BLaER1 treated with 17β-estradiol and CSF1 and Interleukin-3, amounts not matched to agents 10 nM and 100 nM (cell line): ENCODE measurements at regions not wholly inside any gene's neighbourhood (a gene's known extent, or its start where the extent isn't known, plus 50 kb on each side); places are given as distances from the start of the nearest gene placed in this dataset.

Experiments
- H3K27ac ChIP-seq, 11 experiments: shearing (Covaris generic); formaldehyde crosslinking; 2 replicates each; pipeline ENCODE4 v1.8.1; 2022
- H3K27me3 ChIP-seq, 11 experiments: shearing (Covaris generic); formaldehyde crosslinking; 2 replicates each; pipeline ENCODE4 v1.8.1; 2022
- H3K36me3 ChIP-seq, 11 experiments: shearing (Covaris generic); formaldehyde crosslinking; 2 replicates each; pipeline ENCODE4 v1.8.1; 2022
- H3K4me1 ChIP-seq, 10 experiments: shearing (Covaris generic); formaldehyde crosslinking; 2 replicates each; pipeline ENCODE4 v1.8.1; 2022
- H3K4me2 ChIP-seq, 11 experiments: shearing (Covaris generic); formaldehyde crosslinking; 2 replicates each; pipeline ENCODE4 v1.8.1; 2022
- H3K4me3 ChIP-seq, 10 experiments: shearing (Covaris generic); formaldehyde crosslinking; 2 replicates each; pipeline ENCODE4 v1.8.1; 2022
- H3K9ac ChIP-seq, 11 experiments: shearing (Covaris generic); formaldehyde crosslinking; 2 replicates each; pipeline ENCODE4 v1.8.1; 2022
- H3K9me3 ChIP-seq, 11 experiments: shearing (Covaris generic); formaldehyde crosslinking; replicated peaks in 1 of 11; 2 replicates each; pipeline ENCODE4 v1.8.1; 2022
- H4K20me1 ChIP-seq, 11 experiments: shearing (Covaris generic); formaldehyde crosslinking; 2 replicates each; pipeline ENCODE4 v1.8.1; 2022
- Cebpa-rat ChIP-seq, 11 experiments: shearing (Covaris generic); IDR thresholded peaks; 2 replicates each; pipeline ENCODE4 v1.8.1; 2022

DNA sequence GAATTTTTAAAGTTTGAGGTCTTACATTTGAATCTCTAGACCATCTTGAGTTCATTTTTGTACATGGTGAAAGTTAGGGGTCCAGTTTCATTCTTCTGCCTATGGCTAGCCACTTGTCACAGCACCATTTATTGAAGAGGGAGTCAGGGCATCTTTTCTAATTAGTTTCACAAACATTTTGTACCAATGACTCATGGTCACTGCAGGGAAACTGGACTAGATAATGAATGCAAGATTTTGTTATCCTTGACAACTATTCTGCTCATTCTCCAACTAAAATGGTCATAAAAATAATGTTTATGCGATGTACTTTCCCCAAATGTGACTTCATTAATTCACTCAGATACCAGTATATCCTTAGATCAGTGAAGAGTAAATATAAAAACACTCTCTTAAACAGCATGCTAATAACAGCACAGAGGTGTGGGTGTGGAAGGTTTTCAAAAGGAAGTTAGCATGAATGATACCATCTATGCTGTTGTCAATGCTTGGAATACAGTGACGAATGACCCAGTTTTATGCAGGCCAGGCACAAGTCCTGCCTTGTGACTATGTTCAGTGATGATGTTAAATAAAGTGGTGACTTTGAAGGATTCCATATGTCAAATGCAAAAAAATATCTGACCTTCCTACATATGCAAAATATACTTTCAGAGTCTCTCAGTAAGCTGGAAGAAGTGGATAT, 314.9 kb upstream of the TMCO5A start:
- H3K9ac ChIP-seq: no peak overlapping the region
- H3K9me3 ChIP-seq: no peaks in the 10 kb centered on the region; a peak in 2 of 22 replicates
- H3K4me2 ChIP-seq: no peak overlapping the region
- no peaks in the 10 kb centered on the region for H3K36me3 ChIP-seq
- H4K20me1 ChIP-seq: no peaks in the 10 kb centered on the region
- no peak overlapping the region for H3K27ac ChIP-seq
- H3K4me3 ChIP-seq: no peak overlapping the region
- TF ChIP-seq Cebpa-rat (IDR thresholded peaks at IDR 0.05): no peak
- no peaks in the 10 kb centered on the region for H3K27me3 ChIP-seq
- no peaks in the 10 kb centered on the region for H3K4me1 ChIP-seq

DNA sequence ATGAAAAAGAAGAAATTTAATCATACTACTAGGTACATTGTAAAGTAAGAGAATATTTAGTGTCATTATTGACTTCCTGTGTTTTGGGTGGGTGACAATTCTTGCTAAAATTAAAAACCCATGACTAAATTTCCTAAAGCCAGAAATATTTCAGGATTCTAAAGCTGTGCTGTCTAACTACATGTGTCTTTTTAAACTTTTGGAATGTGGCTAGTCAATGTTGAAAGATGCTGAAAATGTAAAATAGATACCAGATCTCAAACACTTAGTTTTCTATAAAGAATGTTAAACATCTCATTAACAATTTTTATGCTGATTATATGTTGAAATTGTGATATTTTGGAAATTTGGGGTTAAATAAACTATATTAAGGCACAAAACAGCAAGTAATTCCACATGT, 308.9 kb upstream of the TMCO5A start:
- Histone ChIP-seq H3K9me3 (no peaks in the 10 kb centered on the region; a peak in 2 of 22 replicates), H3K9ac (no peak overlapping the region), H3K4me2 (no peak overlapping the region), H3K27me3 (no peaks in the 10 kb centered on the region), H4K20me1 (no peaks in the 10 kb centered on the region), H3K4me1 (no peaks in the 10 kb centered on the region), H3K36me3 (no peaks in the 10 kb centered on the region), H3K4me3 (no peak overlapping the region), H3K27ac (no peak overlapping the region)
- no peak for TF ChIP-seq Cebpa-rat (IDR thresholded peaks at IDR 0.05)

DNA sequence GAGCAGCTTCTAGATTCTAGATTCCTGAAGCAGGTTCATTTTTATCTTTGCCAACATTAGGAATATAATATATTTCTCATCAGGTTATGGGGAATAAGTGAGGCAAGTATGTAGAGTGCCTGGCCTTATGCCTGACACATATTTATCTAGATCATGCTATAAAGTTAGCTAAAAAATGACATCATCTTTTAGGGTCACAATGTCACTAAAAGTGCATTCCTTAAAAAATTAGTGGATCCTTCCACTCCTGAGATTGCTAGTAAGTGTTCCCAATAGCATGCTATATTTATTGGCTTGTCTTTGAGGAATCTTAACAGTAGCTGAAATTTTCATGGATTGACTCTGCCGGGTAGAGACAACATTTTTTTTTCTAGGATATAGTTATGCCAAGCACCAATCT, 305.9 kb upstream of the TMCO5A start:
- no peak for TF ChIP-seq Cebpa-rat (IDR thresholded peaks at IDR 0.05)
- Histone ChIP-seq H3K9ac (no peak overlapping the region), H4K20me1 (no peaks in the 10 kb centered on the region), H3K4me1 (no peaks in the 10 kb centered on the region), H3K27me3 (no peaks in the 10 kb centered on the region), H3K4me2 (no peak overlapping the region), H3K27ac (no peak overlapping the region), H3K36me3 (no peaks in the 10 kb centered on the region), H3K4me3 (no peak overlapping the region), H3K9me3 (no peaks in the 10 kb centered on the region)

DNA sequence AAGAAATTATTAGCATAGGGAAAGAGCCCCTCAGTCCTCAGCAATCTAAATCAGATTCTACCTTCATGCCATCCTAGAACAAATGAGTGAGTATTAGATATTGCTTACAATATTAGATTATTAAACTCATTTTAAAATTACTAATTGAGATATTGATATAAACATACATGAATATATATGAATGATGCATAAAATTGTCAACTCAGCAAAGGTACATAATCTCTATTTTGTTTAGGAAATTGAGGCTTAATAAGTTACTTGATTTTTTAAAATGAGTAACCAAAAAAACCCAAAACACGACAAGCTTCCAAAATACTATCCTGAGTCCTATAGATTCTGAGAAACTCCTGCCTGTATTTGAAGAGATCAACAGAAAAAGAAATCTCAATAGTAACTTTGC, 297.7 kb upstream of the TMCO5A start:
- Histone ChIP-seq H3K27me3 (no peaks in the 10 kb centered on the region), H3K27ac (no peak overlapping the region), H3K4me1 (no peaks in the 10 kb centered on the region), H3K9ac (no peak overlapping the region), H3K4me3 (no peak overlapping the region), H3K9me3 (no peaks in the 10 kb centered on the region), H3K4me2 (no peak overlapping the region), H3K36me3 (no peaks in the 10 kb centered on the region), H4K20me1 (no peaks in the 10 kb centered on the region)
- TF ChIP-seq Cebpa-rat (IDR thresholded peaks at IDR 0.05): no peak

DNA sequence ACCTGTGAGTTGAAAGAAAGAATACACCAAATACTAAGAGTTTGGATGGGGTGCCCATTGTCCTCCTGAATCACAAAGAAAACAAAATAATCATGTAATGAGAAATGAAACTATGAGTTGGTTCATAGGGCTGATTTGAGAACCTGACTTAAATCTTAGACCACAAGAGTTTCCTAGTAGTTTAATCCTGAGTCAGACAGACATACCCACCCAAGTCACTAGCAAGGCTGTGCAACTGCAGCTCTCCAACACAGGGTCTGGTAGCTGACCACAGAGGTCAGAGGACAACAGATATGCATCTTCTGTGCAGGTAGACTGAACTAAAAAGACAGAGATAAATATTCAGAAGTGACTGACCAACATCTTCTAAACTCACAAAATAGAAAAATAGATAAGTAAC, 296.3 kb upstream of the TMCO5A start:
- no peak for TF ChIP-seq Cebpa-rat (IDR thresholded peaks at IDR 0.05)
- H3K27me3 ChIP-seq: no peaks in the 10 kb centered on the region
- no peaks in the 10 kb centered on the region for H3K36me3 ChIP-seq
- no peak overlapping the region for H3K4me2 ChIP-seq
- no peak overlapping the region for H3K9ac ChIP-seq
- no peaks in the 10 kb centered on the region for H4K20me1 ChIP-seq
- no peak overlapping the region for H3K27ac ChIP-seq
- no peak overlapping the region for H3K4me3 ChIP-seq
- H3K4me1 ChIP-seq: no peaks in the 10 kb centered on the region
- H3K9me3 ChIP-seq: no peaks in the 10 kb centered on the region

DNA sequence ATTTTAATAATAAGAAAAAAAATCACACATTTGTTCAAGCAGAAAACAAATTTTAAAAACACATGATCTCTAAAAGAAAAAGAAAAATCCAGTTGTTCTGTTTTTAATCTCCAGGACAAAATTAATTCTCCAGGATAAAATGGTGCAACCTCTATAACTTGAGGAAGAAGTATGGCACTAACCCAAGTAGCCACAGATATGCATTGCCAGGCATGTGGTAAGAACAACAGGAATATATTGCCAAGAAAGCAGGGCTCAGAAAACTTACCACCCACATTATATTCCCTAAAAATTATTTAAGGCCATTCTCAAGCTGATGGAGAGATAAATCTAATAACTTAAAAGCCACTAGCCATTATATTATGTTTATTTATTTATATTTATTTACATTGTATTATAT, 295.7 kb upstream of the TMCO5A start:
- TF ChIP-seq Cebpa-rat (IDR thresholded peaks at IDR 0.05): no peak
- Histone ChIP-seq H3K9ac (no peak overlapping the region), H3K4me2 (no peak overlapping the region), H3K36me3 (no peaks in the 10 kb centered on the region), H3K27ac (no peak overlapping the region), H3K27me3 (no peaks in the 10 kb centered on the region), H3K4me3 (no peak overlapping the region), H4K20me1 (no peaks in the 10 kb centered on the region), H3K4me1 (no peaks in the 10 kb centered on the region), H3K9me3 (no peaks in the 10 kb centered on the region)

DNA sequence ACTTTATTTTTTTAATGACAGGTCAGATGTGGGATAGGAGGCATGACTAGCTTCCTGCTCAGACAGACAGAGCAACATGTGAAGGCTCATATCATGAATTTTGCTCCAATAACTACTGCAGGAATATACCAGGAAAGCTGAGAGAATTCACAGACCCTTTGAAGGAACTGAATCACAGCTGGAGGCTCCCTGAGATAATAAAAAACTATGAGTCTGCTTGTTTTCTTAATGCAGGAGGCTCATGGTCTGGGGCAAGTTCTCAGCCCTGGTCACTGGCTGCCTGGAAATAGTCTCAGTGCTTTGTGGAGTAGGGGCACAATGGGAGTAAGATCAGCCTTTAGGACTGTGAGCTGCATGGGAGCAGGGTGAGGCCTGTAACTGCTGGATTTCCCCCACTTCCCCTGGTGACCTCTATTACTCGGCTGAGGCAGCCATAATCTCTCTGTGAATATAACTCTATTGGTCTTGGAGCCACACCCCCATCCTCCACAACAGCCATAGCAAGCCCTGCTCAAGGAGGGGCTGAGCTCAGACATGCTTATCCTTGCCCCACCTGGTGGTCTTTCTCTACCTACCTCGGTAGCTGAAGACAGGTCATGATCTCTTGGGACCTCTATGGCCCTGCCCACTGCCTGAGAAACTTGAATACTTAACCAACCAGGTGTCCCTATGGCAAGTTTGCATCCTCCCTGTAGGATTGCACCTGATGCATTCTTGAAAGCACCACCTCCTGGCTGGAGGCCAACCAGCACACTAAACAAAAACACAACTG, 281.6 kb upstream of the TMCO5A start:
- no peaks in the 10 kb centered on the region for H4K20me1 ChIP-seq
- H3K4me1 ChIP-seq: no peaks in the 10 kb centered on the region
- no peaks in the 10 kb centered on the region for H3K27me3 ChIP-seq
- no peak for TF ChIP-seq Cebpa-rat (IDR thresholded peaks at IDR 0.05)
- no peak overlapping the region for H3K4me3 ChIP-seq
- no peak overlapping the region for H3K4me2 ChIP-seq
- no peak overlapping the region for H3K27ac ChIP-seq
- peaks cover 6 to 24% (median 15%) of the 10 kb centered on the region in 11 experiments for H3K9me3 ChIP-seq
- no peaks in the 10 kb centered on the region for H3K36me3 ChIP-seq
- no peak overlapping the region for H3K9ac ChIP-seq

DNA sequence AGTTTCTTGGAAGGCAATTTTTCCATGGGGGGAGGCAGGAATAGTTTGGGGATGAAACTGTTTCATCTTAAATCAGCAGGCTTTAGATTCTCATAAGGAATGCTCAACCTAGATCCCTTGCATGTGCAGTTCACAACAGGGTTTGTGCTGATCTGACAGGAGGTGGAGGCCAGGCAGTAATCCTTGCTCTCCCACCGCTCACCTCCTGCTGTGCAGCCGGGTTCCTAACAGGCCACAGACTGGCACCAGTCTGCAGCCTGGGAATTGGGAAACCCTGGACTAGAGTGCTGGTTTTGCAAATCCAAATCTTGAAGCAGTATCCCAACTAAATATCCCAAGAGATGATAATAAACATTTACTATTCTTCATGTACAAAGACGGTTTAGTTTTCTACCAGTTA, 256.3 kb upstream of the TMCO5A start:
- no peaks in the 10 kb centered on the region for H3K4me1 ChIP-seq
- TF ChIP-seq Cebpa-rat (IDR thresholded peaks at IDR 0.05): no peak
- no peaks in the 10 kb centered on the region for H4K20me1 ChIP-seq
- H3K27ac ChIP-seq: no peak overlapping the region
- no peak overlapping the region for H3K4me3 ChIP-seq
- H3K4me2 ChIP-seq: no peak overlapping the region
- no peaks in the 10 kb centered on the region for H3K36me3 ChIP-seq
- no peaks in the 10 kb centered on the region for H3K27me3 ChIP-seq
- H3K9ac ChIP-seq: no peak overlapping the region
- H3K9me3 ChIP-seq: no peaks in the 10 kb centered on the region

DNA sequence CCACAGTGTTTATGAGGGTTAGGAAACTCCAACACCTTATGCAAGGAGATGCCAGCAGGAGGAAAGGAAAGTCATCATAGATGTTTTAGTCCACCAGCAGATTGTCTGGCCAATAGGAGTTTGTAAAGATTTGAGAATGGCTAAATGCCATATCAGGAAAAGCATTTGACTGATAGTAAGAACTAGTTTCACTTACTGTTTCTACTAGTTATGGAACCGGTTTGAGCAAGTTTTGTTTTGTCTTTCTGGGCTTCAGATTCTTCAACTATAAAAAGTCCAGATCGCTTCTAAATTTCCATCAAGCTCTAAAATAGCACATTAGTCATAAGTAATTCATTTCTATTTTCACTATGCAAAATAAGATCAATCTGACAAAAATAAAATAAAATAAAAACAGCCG, 254.8 kb upstream of the TMCO5A start:
- Histone ChIP-seq H4K20me1 (no peaks in the 10 kb centered on the region), H3K9me3 (no peaks in the 10 kb centered on the region), H3K9ac (no peak overlapping the region), H3K36me3 (no peaks in the 10 kb centered on the region), H3K4me3 (no peak overlapping the region), H3K4me1 (no peaks in the 10 kb centered on the region), H3K27me3 (no peaks in the 10 kb centered on the region), H3K4me2 (no peak overlapping the region), H3K27ac (no peak overlapping the region)
- TF ChIP-seq Cebpa-rat (IDR thresholded peaks at IDR 0.05): no peak

DNA sequence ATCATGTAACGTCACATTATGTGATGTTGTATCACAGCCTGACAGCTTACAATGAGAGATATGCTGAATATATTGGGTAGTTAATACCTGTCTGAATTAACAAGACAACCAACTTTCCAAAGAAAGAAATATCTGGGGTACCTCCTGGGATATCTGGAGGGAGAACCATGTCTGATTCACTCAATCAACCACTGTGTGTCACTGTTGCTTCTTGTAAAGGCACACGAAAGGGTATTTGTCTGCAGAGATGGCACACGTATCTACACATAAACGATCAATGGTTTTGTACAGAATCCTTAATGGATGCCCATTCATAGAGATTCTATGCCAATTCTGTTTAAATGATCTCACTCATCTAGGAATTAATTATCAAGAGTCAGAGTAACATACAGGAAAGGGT, 252.1 kb upstream of the TMCO5A start:
- Histone ChIP-seq H3K4me1 (no peaks in the 10 kb centered on the region), H3K9ac (no peak overlapping the region), H3K27me3 (no peaks in the 10 kb centered on the region), H4K20me1 (no peaks in the 10 kb centered on the region), H3K4me2 (no peak overlapping the region), H3K9me3 (peaks cover 0 to 9% (median 6%) of the 10 kb centered on the region in 11 experiments; a peak in 7 of 22 replicates), H3K4me3 (no peak overlapping the region), H3K36me3 (no peaks in the 10 kb centered on the region), H3K27ac (no peak overlapping the region)
- TF ChIP-seq Cebpa-rat (IDR thresholded peaks at IDR 0.05): no peak
